Nephron progenitor cell (in vitro differentiated cells): ENCODE measurements at regions not wholly inside any gene's neighbourhood (a gene's known extent, or its start where the extent isn't known, plus 50 kb on each side); places are given as distances from the start of the nearest gene placed in this dataset.
A peak's percentile ranks its signal among the peaks of the same experiment; 100 is the strongest.

Experiments
- DNase-seq: peaks from one replicate; pipeline ENCODE4 v3.0.0; 2021
- H3K27ac Mint-ChIP-seq: 2 replicates; pipeline ENCODE4 v1.8.0; 2021; ENCODE audit warnings: mild to moderate bottlenecking, moderate library complexity, mixed read lengths
- H3K27me3 Mint-ChIP-seq: 2 replicates; pipeline ENCODE4 v1.8.0; 2021; ENCODE audit warnings: mild to moderate bottlenecking, low read depth, mixed read lengths; ENCODE audit not compliant: poor library complexity
- H3K36me3 Mint-ChIP-seq: 2 replicates; pipeline ENCODE4 v1.8.0; 2021; ENCODE audit warnings: low read depth, mixed read lengths
- H3K4me1 Mint-ChIP-seq: 2 replicates; pipeline ENCODE4 v1.8.0; 2021; ENCODE audit warnings: mixed read lengths
- H3K4me3 Mint-ChIP-seq: 2 replicates; pipeline ENCODE4 v1.8.0; 2021; ENCODE audit warnings: mild to moderate bottlenecking, moderate library complexity, mixed read lengths
- H3K9me3 Mint-ChIP-seq: 2 replicates; pipeline ENCODE4 v1.8.0; 2021; ENCODE audit warnings: mild to moderate bottlenecking, moderate library complexity, mixed read lengths
- CTCF ChIP-seq: fragments of 200-600 bp; sonication (generic); IDR thresholded peaks from 2 replicates; pipeline ENCODE4 v1.5.0; 2021; ENCODE audit warnings: antibody characterized with exemption

- Mint-ChIP-seq H3K36me3 (no peaks in the 10 kb centered on the region), H3K4me3 (no peak overlapping the region), H3K9me3 (no peaks in the 10 kb centered on the region), H3K27me3 (peaks cover 1% of the 10 kb centered on the region), H3K27ac (no peak overlapping the region), H3K4me1 (peaks cover 62% of the 10 kb centered on the region)
- no peak for TF ChIP-seq CTCF
- no peak for DNase-seq
Observed at GRCh38 chr10:31140716-31141115, 109.1 kb upstream of the ZNF438 start.

GRCh38 chr10:31142026-31142425, 110.4 kb upstream of the ZNF438 start:
- Mint-ChIP-seq H3K27ac (peak overlapping the region; percentile 42), H3K27me3 (peaks cover 3% of the 10 kb centered on the region)

GRCh38 chr10:31143331-31143935, 111.8 kb upstream of the ZNF438 start:
- no peaks in the 10 kb centered on the region for H3K36me3 Mint-ChIP-seq
- no peak for DNase-seq
- peaks cover 68% of the 10 kb centered on the region for H3K4me1 Mint-ChIP-seq
- peak overlapping the region; percentile 95 for H3K27ac Mint-ChIP-seq
- no peak overlapping the region for H3K4me3 Mint-ChIP-seq
- TF ChIP-seq CTCF, result no peak
- H3K27me3 Mint-ChIP-seq, result peaks cover 3% of the 10 kb centered on the region
- no peaks in the 10 kb centered on the region for H3K9me3 Mint-ChIP-seq

More at GRCh38 chr10:31142026-31142425, 110.4 kb upstream of the ZNF438 start:
- peaks cover 67% of the 10 kb centered on the region for H3K4me1 Mint-ChIP-seq
- H3K9me3 Mint-ChIP-seq, result no peaks in the 10 kb centered on the region
- DNase-seq, result no peak
- H3K4me3 Mint-ChIP-seq, result no peak overlapping the region
- TF ChIP-seq CTCF, result no peak
- H3K36me3 Mint-ChIP-seq, result no peaks in the 10 kb centered on the region

- no peak overlapping the region for H3K4me3 Mint-ChIP-seq
- no peak for DNase-seq
- peak overlapping the region; percentile 23 for H3K27ac Mint-ChIP-seq
- no peaks in the 10 kb centered on the region for H3K9me3 Mint-ChIP-seq
- TF ChIP-seq CTCF, result no peak
- peaks cover 6% of the 10 kb centered on the region for H3K27me3 Mint-ChIP-seq
- peaks cover 62% of the 10 kb centered on the region for H3K4me1 Mint-ChIP-seq
- no peaks in the 10 kb centered on the region for H3K36me3 Mint-ChIP-seq
Observed at GRCh38 chr10:31145986-31146385, 114.3 kb upstream of the ZNF438 start.

- DNase-seq, result no peak
- no peaks in the 10 kb centered on the region for H3K36me3 Mint-ChIP-seq
- peaks cover 6% of the 10 kb centered on the region for H3K27me3 Mint-ChIP-seq
- TF ChIP-seq CTCF, result no peak
- H3K9me3 Mint-ChIP-seq, result no peaks in the 10 kb centered on the region
- H3K4me1 Mint-ChIP-seq, result peaks cover 60% of the 10 kb centered on the region
- no peak overlapping the region for H3K4me3 Mint-ChIP-seq
- H3K27ac Mint-ChIP-seq, result peak overlapping the region; percentile 30
Observed at GRCh38 chr10:31146491-31147209, 115.0 kb upstream of the ZNF438 start.

- no peaks in the 10 kb centered on the region for H3K9me3 Mint-ChIP-seq
- DNase-seq, result no peak
- peaks cover 55% of the 10 kb centered on the region for H3K4me1 Mint-ChIP-seq
- peaks cover 6% of the 10 kb centered on the region for H3K27me3 Mint-ChIP-seq
- no peaks in the 10 kb centered on the region for H3K36me3 Mint-ChIP-seq
- H3K27ac Mint-ChIP-seq, result peak overlapping the region; percentile 30
- no peak for TF ChIP-seq CTCF
- H3K4me3 Mint-ChIP-seq, result no peak overlapping the region
Observed at GRCh38 chr10:31147210-31147608, 115.5 kb upstream of the ZNF438 start.
